SU-DHL-6 (cell line): ENCODE measurements at regions not wholly inside any gene's neighbourhood (a gene's known extent, or its start where the extent isn't known, plus 50 kb on each side); places are given as distances from the start of the nearest gene placed in this dataset.

Source experiments
- H2AFZ ChIP-seq: fragments of 200-600 bp; sonication (generic); 2 replicates; pipeline ENCODE4 v1.6.1; 2014; ENCODE audit warnings: low read depth, mild to moderate bottlenecking, moderate library complexity, mixed read lengths, antibody characterized with exemption, low read length; ENCODE audit not compliant: severe bottlenecking
- H3F3A ChIP-seq: fragments of 200-600 bp; shearing (Covaris generic); 2 replicates; pipeline ENCODE4 v1.6.0; 2016; ENCODE audit warnings: antibody characterized with exemption, mild to moderate bottlenecking; ENCODE audit not compliant: insufficient read depth
- H3K27ac ChIP-seq: fragments of 200-600 bp; sonication (generic); 2 replicates; pipeline ENCODE4 v1.5.1; 2016; ENCODE audit warnings: low read depth, mild to moderate bottlenecking, low read length, moderate library complexity, mixed read lengths
- H3K27me3 ChIP-seq: fragments of 200-600 bp; sonication (generic), shearing (Covaris generic); 2 replicates; pipeline ENCODE4 v1.6.0; 2014; ENCODE audit warnings: mild to moderate bottlenecking, low read length
- H3K36me3 ChIP-seq: fragments of 200-600 bp; sonication (generic); 2 replicates; pipeline ENCODE4 v1.6.1; 2014; ENCODE audit warnings: mild to moderate bottlenecking, low read length, mixed read lengths
- H3K4me2 ChIP-seq: fragments of 300-600, 200-600 bp; shearing (Covaris generic), sonication (generic); 2 replicates; pipeline ENCODE4 v1.6.0; 2014; ENCODE audit warnings: low read length, low read depth, mild to moderate bottlenecking; ENCODE audit not compliant: poor library complexity, severe bottlenecking
- H3K4me3 ChIP-seq: fragments of 200-600 bp; sonication (generic); 2 replicates; pipeline ENCODE4 v1.5.1; 2014; ENCODE audit warnings: antibody characterized with exemption, low read length, mild to moderate bottlenecking, mixed read lengths; ENCODE audit not compliant: insufficient read depth, poor library complexity, severe bottlenecking
- H3K79me2 ChIP-seq: fragments of 200-600 bp; sonication (generic); 2 replicates; pipeline ENCODE4 v1.6.1; 2014; ENCODE audit warnings: mild to moderate bottlenecking, low read length, moderate library complexity; ENCODE audit not compliant: insufficient read depth
- H3K9ac ChIP-seq: fragments of 200-600 bp; sonication (generic); 2 replicates; pipeline ENCODE4 v1.7.0; 2014; ENCODE audit warnings: mild to moderate bottlenecking, low read length
- H3K9me2 ChIP-seq: fragments of 200-600 bp; sonication (generic); replicated peaks from 2 replicates; pipeline ENCODE4 v1.6.1; 2014; ENCODE audit warnings: low read length; ENCODE audit not compliant: insufficient read depth
- H3K9me3 ChIP-seq: fragments of 200-600 bp; sonication (generic); 2 replicates; pipeline ENCODE4 v1.6.1; 2014; ENCODE audit warnings: low read length, mixed read lengths; ENCODE audit not compliant: insufficient read depth
- H4K20me1 ChIP-seq: fragments of 200-600 bp; sonication (generic); 2 replicates; pipeline ENCODE4 v1.6.1; 2014; ENCODE audit warnings: low read depth, mild to moderate bottlenecking, antibody characterized with exemption, low read length, moderate library complexity, mixed read lengths
- EZH2phosphoT487 ChIP-seq: fragments of 200-600 bp; sonication (generic), shearing (Covaris generic); conservative IDR thresholded peaks from 2 replicates; pipeline ENCODE4 v1.6.1; 2018; ENCODE audit warnings: mild to moderate bottlenecking, antibody characterized with exemption, low read length, moderate library complexity, mixed read lengths
- TF ChIP-seq, protein P1 (sequence below): fragments of 200-600 bp; sonication (generic); IDR thresholded peaks from one replicate; pipeline ENCODE4 v1.5.1; 2017; ENCODE audit warnings: antibody characterized with exemption, mild to moderate bottlenecking, low read length, moderate library complexity; ENCODE audit not compliant: insufficient read depth, poor library complexity, severe bottlenecking

DNA sequence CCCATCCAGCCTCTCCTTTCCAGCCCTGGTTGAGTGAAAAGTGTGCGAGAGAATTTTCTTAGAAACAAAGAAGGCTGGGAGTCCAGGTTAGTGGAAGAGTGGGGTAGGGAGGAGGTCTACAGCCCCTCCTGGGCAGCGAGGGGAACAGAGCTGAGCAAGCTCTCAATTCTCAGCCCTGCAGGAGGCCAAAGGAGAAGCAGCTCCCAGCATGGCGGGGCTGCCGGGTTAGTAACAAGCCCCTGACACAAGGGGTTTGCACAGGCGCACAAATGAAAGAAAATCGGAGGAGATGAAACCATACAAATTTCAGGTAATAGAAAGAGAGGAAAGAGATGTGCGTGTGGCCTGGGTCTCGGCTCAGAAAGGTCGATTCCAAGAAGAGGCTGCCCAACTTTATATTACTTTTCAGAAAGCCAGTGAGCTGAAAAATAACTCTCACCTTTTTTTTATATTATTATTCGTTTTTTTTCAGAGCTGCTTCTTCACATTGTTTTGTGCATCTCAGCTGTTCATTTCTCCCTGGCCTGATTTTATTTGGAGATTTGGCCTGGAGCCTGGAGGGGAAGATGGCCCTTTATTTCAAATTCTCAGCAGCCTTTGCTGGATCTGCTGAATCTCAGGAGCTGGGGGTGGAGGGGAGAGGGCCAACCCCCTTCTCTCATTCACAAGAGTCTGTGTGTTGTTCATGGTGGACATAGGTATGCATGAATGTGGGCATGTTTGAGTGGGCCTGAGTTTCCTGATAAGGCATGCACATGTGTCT lies 583.2 kb downstream of the BUD13 start:
- Histone ChIP-seq H3K9me2 (no peaks in the 10 kb centered on the region), H3K27me3 (no peaks in the 10 kb centered on the region), H3K9me3 (no peaks in the 10 kb centered on the region), H3F3A (no peaks in the 10 kb centered on the region), H3K79me2 (no peaks in the 10 kb centered on the region), H4K20me1 (no peaks in the 10 kb centered on the region), H3K9ac (no peak overlapping the region), H3K27ac (no peak overlapping the region), H2AFZ (no peak overlapping the region), H3K36me3 (no peaks in the 10 kb centered on the region), H3K4me3 (no peak overlapping the region), H3K4me2 (no peak overlapping the region)
- TF ChIP-seq, protein P1, sequence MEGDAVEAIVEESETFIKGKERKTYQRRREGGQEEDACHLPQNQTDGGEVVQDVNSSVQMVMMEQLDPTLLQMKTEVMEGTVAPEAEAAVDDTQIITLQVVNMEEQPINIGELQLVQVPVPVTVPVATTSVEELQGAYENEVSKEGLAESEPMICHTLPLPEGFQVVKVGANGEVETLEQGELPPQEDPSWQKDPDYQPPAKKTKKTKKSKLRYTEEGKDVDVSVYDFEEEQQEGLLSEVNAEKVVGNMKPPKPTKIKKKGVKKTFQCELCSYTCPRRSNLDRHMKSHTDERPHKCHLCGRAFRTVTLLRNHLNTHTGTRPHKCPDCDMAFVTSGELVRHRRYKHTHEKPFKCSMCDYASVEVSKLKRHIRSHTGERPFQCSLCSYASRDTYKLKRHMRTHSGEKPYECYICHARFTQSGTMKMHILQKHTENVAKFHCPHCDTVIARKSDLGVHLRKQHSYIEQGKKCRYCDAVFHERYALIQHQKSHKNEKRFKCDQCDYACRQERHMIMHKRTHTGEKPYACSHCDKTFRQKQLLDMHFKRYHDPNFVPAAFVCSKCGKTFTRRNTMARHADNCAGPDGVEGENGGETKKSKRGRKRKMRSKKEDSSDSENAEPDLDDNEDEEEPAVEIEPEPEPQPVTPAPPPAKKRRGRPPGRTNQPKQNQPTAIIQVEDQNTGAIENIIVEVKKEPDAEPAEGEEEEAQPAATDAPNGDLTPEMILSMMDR, result no peak
- TF ChIP-seq EZH2phosphoT487, result no peak

- Histone ChIP-seq H3K27ac (no peak overlapping the region), H3K4me3 (no peak overlapping the region), H3K9ac (no peak overlapping the region), H4K20me1 (no peaks in the 10 kb centered on the region), H3K79me2 (no peaks in the 10 kb centered on the region), H3K27me3 (no peaks in the 10 kb centered on the region), H3K9me3 (no peaks in the 10 kb centered on the region), H3K36me3 (no peaks in the 10 kb centered on the region), H3K9me2 (no peaks in the 10 kb centered on the region), H2AFZ (no peak overlapping the region), H3F3A (no peaks in the 10 kb centered on the region), H3K4me2 (no peak overlapping the region)
- TF ChIP-seq, protein P1, result no peak
Observed at GRCh38 chr11:116188350-116188749, 584.4 kb downstream of the BUD13 start.

DNA sequence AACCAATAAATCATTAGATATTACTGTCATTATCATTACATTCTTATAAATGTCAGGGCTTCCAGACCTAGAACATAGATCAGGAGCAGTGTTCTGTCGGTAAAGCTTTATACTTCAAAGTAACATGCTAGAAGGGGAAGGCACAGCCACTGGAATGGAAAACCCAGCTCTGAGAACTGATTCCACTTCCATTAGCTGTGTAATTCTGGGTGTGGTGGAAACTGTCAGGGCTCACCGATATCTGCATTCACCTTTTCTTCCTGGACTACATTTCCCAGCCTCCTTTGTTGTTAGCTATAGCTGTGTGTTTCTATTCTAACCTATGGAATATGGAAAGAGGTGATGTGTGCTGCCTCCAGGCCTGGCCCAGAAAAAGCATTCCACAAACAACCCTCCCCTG lies 585.8 kb downstream of the BUD13 start:
- Histone ChIP-seq H3K4me3 (no peak overlapping the region), H3K27me3 (no peaks in the 10 kb centered on the region), H3K79me2 (no peaks in the 10 kb centered on the region), H3K9me3 (no peaks in the 10 kb centered on the region), H3K4me2 (no peak overlapping the region), H3K27ac (no peak overlapping the region), H3K36me3 (no peaks in the 10 kb centered on the region), H3F3A (no peaks in the 10 kb centered on the region), H4K20me1 (no peaks in the 10 kb centered on the region), H3K9ac (no peak overlapping the region), H3K9me2 (no peaks in the 10 kb centered on the region), H2AFZ (no peak overlapping the region)
- TF ChIP-seq, protein P1, result no peak
